CD8-positive, alpha-beta memory T cell (primary cell): ENCODE measurements at regions not wholly inside any gene's neighbourhood (a gene's known extent, or its start where the extent isn't known, plus 50 kb on each side); places are given as distances from the start of the nearest gene placed in this dataset.
"Not testable (repeated sequence)": the region's sequence is repeated elsewhere in the genome, so short reads cannot be mapped to it uniquely, and the experiment has no call there.

Experiments
- CTCF ChIA-PET: fragments of 350-600 bp; sonication (Branson Sonifier 250); formaldehyde crosslinking; loops from one replicate; lab custom pipeline; 2021; ENCODE audit warnings: antibody characterized with exemption; lab: Charles Lee
- POLR2A ChIA-PET: fragments of 350-600 bp; sonication (Branson Sonifier 250); formaldehyde crosslinking; loops from one replicate; lab custom pipeline; 2021; ENCODE audit warnings: antibody characterized with exemption; lab: Charles Lee
- DNase-seq, 5 donors: peaks; one replicate each; pipeline versions ENCODE4 v3.0.0 to v3.0.0-alpha.2; 2020 to 2022; ENCODE audit warnings: mixed read lengths in 1 of 5
- H3K27ac ChIP-seq: one replicate; pipeline ENCODE4 v1.7.0; 2013; ENCODE audit warnings: low read depth, mild to moderate bottlenecking, low read length, moderate library complexity
- H3K27me3 ChIP-seq: 2 replicates; pipeline ENCODE4 v1.7.0; 2013; ENCODE audit warnings: low read length, mild to moderate bottlenecking; ENCODE audit not compliant: insufficient read depth, poor library complexity, severe bottlenecking
- H3K36me3 ChIP-seq: 2 replicates; pipeline ENCODE4 v1.7.0; 2013; ENCODE audit warnings: mild to moderate bottlenecking, low read length, moderate library complexity; ENCODE audit not compliant: insufficient read depth
- H3K4me1 ChIP-seq: 2 replicates; pipeline ENCODE4 v1.7.0; 2013; ENCODE audit warnings: mild to moderate bottlenecking, low read length, moderate library complexity; ENCODE audit not compliant: insufficient read depth
- H3K4me3 ChIP-seq: 2 replicates; pipeline ENCODE4 v1.7.0; 2013; ENCODE audit warnings: mild to moderate bottlenecking, low read length
- H3K9me3 ChIP-seq: 2 replicates; pipeline ENCODE4 v1.7.0; 2013; ENCODE audit warnings: mild to moderate bottlenecking, low read length
- H3K27ac Mint-ChIP-seq, 8 donors: one replicate each; pipeline ENCODE4 v1.8.0; 2020 to 2021; ENCODE audit warnings: mixed read lengths in 8 of 8, mild to moderate bottlenecking in 6 of 8, inconsistent platforms in 3 of 8, moderate library complexity in 3 of 8
- H3K27me3 Mint-ChIP-seq, 2 donors: one replicate each; pipeline ENCODE4 v1.8.0; 2020 to 2021; ENCODE audit warnings: mixed read lengths in 2 of 2, mild to moderate bottlenecking in 1 of 2, moderate library complexity in 1 of 2
- H3K36me3 Mint-ChIP-seq, 3 donors: one replicate each; pipeline ENCODE4 v1.8.0; 2020 to 2021; ENCODE audit warnings: mixed read lengths in 3 of 3, inconsistent platforms in 1 of 3, mild to moderate bottlenecking in 1 of 3
- H3K4me1 Mint-ChIP-seq, 3 donors: one replicate each; pipeline ENCODE4 v1.8.0; 2020 to 2021; ENCODE audit warnings: mixed read lengths in 3 of 3, inconsistent platforms in 1 of 3, mild to moderate bottlenecking in 1 of 3
- H3K4me3 Mint-ChIP-seq, 7 donors: one replicate each; pipeline ENCODE4 v1.8.0; 2020 to 2021; ENCODE audit warnings: mixed read lengths in 7 of 7, mild to moderate bottlenecking in 6 of 7, moderate library complexity in 4 of 7, inconsistent platforms in 2 of 7
- H3K9me3 Mint-ChIP-seq, 5 donors: one replicate each; pipeline ENCODE4 v1.8.0; 2020 to 2022; ENCODE audit warnings: mixed read lengths in 5 of 5, mild to moderate bottlenecking in 3 of 5, moderate library complexity in 2 of 5, inconsistent platforms in 1 of 5

DNA sequence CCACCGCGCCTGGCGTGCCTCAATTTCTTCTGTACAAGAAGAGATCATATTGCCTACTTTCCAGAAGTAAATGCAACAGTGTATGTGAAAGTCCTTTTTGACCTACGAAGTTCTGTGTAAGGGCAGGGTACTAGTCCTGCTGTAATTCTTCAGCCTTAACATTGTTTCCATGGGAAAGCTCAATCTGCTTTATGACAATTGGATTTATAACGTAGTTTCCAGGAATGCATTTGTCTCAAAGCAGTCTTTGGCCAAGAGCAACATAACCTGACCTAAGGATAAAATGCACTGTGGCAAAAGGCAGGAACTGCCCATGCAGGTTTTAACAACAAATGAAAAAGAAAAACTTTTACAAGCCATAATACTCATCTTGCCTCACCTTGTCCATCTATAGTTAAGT, 108.1 kb upstream of the PODXL start:
- no peaks in the 10 kb centered on the region for H3K4me1 Mint-ChIP-seq
- Histone ChIP-seq H3K4me1 (no peaks in the 10 kb centered on the region), H3K9me3 (no peaks in the 10 kb centered on the region), H3K4me3 (no peak overlapping the region), H3K36me3 (no peaks in the 10 kb centered on the region), H3K27ac (no peak overlapping the region), H3K27me3 (no peaks in the 10 kb centered on the region)
- ChIA-PET POLR2A (no interaction called here), CTCF (interaction anchor here (2.3 kb wide), 1 partner anchor 10 kb away, joined by 7 read pairs; no protein-coding TSS in a partner anchor)
- no peak overlapping the region for H3K4me3 Mint-ChIP-seq
- no peak for DNase-seq
- no peak overlapping the region for H3K27ac Mint-ChIP-seq
- peaks cover 12 to 25% of the 10 kb centered on the region in 2 donors for H3K27me3 Mint-ChIP-seq
- H3K36me3 Mint-ChIP-seq = no peaks in the 10 kb centered on the region
- H3K9me3 Mint-ChIP-seq = peaks cover 0 to 4% (median 0%) of the 10 kb centered on the region in 5 donors

GRCh38 chr7:131662301-131662873, 106.0 kb upstream of the PODXL start:
- H3K9me3 Mint-ChIP-seq = not testable (repeated sequence)

GRCh38 chr7:131657881-131658280, 101.5 kb upstream of the PODXL start:
- Mint-ChIP-seq H3K9me3 (no peaks in the 10 kb centered on the region), H3K4me1 (no peaks in the 10 kb centered on the region), H3K36me3 (no peaks in the 10 kb centered on the region)

More at GRCh38 chr7:131662301-131662873, 106.0 kb upstream of the PODXL start:
- H3K4me1 Mint-ChIP-seq, H3K4me1 ChIP-seq, CTCF ChIA-PET, H3K4me3 Mint-ChIP-seq, H3K36me3 Mint-ChIP-seq, H3K9me3 ChIP-seq, DNase-seq, H3K27ac ChIP-seq, H3K27me3 ChIP-seq, H3K36me3 ChIP-seq, POLR2A ChIA-PET, H3K27ac Mint-ChIP-seq, H3K4me3 ChIP-seq: not testable (repeated sequence)
- peaks cover 7 to 20% of the 10 kb centered on the region in 2 donors for H3K27me3 Mint-ChIP-seq

GRCh38 chr7:131656980-131657723, 100.7 kb upstream of the PODXL start:
- no peak for DNase-seq
- H3K9me3 Mint-ChIP-seq = no peaks in the 10 kb centered on the region
- H3K4me1 Mint-ChIP-seq = no peaks in the 10 kb centered on the region
- H3K27me3 Mint-ChIP-seq = peaks cover 2 to 7% of the 10 kb centered on the region in 2 donors
- Histone ChIP-seq H3K4me1 (no peaks in the 10 kb centered on the region), H3K27me3 (no peaks in the 10 kb centered on the region), H3K27ac (no peak overlapping the region), H3K9me3 (no peaks in the 10 kb centered on the region), H3K36me3 (no peaks in the 10 kb centered on the region), H3K4me3 (no peak overlapping the region)
- ChIA-PET POLR2A (no interaction called here), CTCF (interaction anchor here (1.1 to 3.9 kb wide), 2 partner anchors 12 to 150 kb away, joined by 3 to 38 read pairs; no protein-coding TSS in a partner anchor)
- no peak overlapping the region for H3K27ac Mint-ChIP-seq
- no peak overlapping the region for H3K4me3 Mint-ChIP-seq
- H3K36me3 Mint-ChIP-seq = no peaks in the 10 kb centered on the region

More at GRCh38 chr7:131657881-131658280, 101.5 kb upstream of the PODXL start:
- Mint-ChIP-seq H3K4me3 (no peak overlapping the region), H3K27ac (no peak overlapping the region), H3K27me3 (peaks cover 3 to 7% of the 10 kb centered on the region in 2 donors)
- no peak for DNase-seq
- CTCF ChIA-PET = interaction anchor here (1.1 to 3.9 kb wide), 2 partner anchors 11 to 151 kb away, joined by 3 to 38 read pairs; no protein-coding TSS in a partner anchor
- POLR2A ChIA-PET = no interaction called here
- Histone ChIP-seq H3K4me3 (no peak overlapping the region), H3K36me3 (no peaks in the 10 kb centered on the region), H3K4me1 (no peaks in the 10 kb centered on the region), H3K9me3 (no peaks in the 10 kb centered on the region), H3K27ac (no peak overlapping the region), H3K27me3 (no peaks in the 10 kb centered on the region)

DNA sequence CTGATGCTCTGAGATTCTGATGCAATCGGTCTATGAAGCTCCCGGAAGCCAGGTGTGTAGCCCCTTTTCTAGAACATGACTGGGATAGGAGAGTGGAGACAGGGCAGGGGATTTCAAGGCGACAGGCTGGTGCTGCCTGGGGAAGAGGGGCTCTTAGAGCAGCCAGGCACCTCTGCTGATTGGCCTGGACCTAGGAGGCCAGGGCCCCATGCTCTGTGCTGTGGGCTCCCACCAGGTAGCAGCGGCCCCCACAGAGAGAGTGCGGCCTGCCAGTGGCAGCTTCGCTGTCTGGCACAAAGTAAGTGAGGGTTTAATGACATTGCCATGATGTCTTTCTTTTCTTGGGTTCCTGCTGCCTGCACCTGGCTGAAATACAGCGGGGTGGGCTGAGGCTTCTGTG, 99.4 kb upstream of the PODXL start:
- H3K9me3 ChIP-seq = no peaks in the 10 kb centered on the region
- H3K27me3 ChIP-seq = no peaks in the 10 kb centered on the region
- no peak overlapping the region for H3K27ac Mint-ChIP-seq
- no peak for DNase-seq
- no peaks in the 10 kb centered on the region for H3K9me3 Mint-ChIP-seq
- ChIA-PET CTCF (interaction anchor here (0.8 to 3.9 kb wide), 8 partner anchors 8 to 844 kb away, joined by 3 to 38 read pairs (median 4); no protein-coding TSS in a partner anchor), POLR2A (no interaction called here)
- no peaks in the 10 kb centered on the region for H3K36me3 Mint-ChIP-seq
- no peaks in the 10 kb centered on the region for H3K4me1 Mint-ChIP-seq
- H3K27me3 Mint-ChIP-seq = peaks cover 3 to 11% of the 10 kb centered on the region in 2 donors
- H3K36me3 ChIP-seq = no peaks in the 10 kb centered on the region
- H3K4me3 ChIP-seq = no peak overlapping the region
- H3K4me3 Mint-ChIP-seq = no peak overlapping the region
- H3K4me1 ChIP-seq = no peaks in the 10 kb centered on the region
- no peak overlapping the region for H3K27ac ChIP-seq

DNA sequence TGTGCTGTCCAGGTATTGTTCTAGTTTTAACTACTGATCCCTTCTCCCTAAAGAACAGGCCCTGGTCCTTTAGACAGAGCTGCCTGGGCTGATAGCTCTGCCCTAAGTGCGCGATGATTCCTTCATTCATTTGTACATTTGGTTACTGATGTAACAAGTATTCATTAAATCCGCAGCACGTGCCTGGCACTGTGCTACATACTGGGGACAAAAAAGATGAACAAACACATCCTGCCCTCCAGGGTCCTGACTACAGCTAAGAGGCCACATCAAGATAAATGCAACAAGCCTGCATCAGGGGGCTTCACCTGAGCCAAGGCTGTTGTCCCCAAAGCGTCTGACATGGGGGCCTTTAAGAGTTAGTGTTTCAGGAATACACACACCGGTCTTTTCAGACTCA, 99.0 kb upstream of the PODXL start:
- H3K4me1 Mint-ChIP-seq = no peaks in the 10 kb centered on the region
- Histone ChIP-seq H3K9me3 (no peaks in the 10 kb centered on the region), H3K27me3 (no peaks in the 10 kb centered on the region), H3K36me3 (no peaks in the 10 kb centered on the region), H3K4me3 (no peak overlapping the region), H3K4me1 (no peaks in the 10 kb centered on the region), H3K27ac (no peak overlapping the region)
- no peak overlapping the region for H3K27ac Mint-ChIP-seq
- DNase-seq = no peak
- ChIA-PET CTCF (interaction anchor here (0.7 to 3.9 kb wide), 14 partner anchors 8 to 843 kb away, joined by 3 to 38 read pairs (median 4); no protein-coding TSS in a partner anchor), POLR2A (no interaction called here)
- H3K36me3 Mint-ChIP-seq = no peaks in the 10 kb centered on the region
- H3K9me3 Mint-ChIP-seq = no peaks in the 10 kb centered on the region
- peaks cover 3 to 11% of the 10 kb centered on the region in 2 donors for H3K27me3 Mint-ChIP-seq
- no peak overlapping the region for H3K4me3 Mint-ChIP-seq

- Mint-ChIP-seq H3K27ac (peak overlapping the region in 1 of 8 donors; percentile 16), H3K27me3 (peaks cover 3 to 11% of the 10 kb centered on the region in 2 donors), H3K9me3 (no peaks in the 10 kb centered on the region), H3K4me1 (no peaks in the 10 kb centered on the region), H3K36me3 (no peaks in the 10 kb centered on the region), H3K4me3 (no peak overlapping the region)
- Histone ChIP-seq H3K27ac (no peak overlapping the region), H3K4me3 (no peak overlapping the region), H3K4me1 (no peaks in the 10 kb centered on the region), H3K9me3 (no peaks in the 10 kb centered on the region), H3K36me3 (no peaks in the 10 kb centered on the region), H3K27me3 (no peaks in the 10 kb centered on the region)
- DNase-seq = peak; percentile 55 to 82 (median 68)
- POLR2A ChIA-PET = no interaction called here
- CTCF ChIA-PET = interaction anchor here (0.6 to 3.9 kb wide), 14 partner anchors 9 to 1791 kb away, joined by 3 to 38 read pairs (median 4); no protein-coding TSS in a partner anchor
Measured at GRCh38 chr7:131654668-131655326, 98.4 kb upstream of the PODXL start.

GRCh38 chr7:131654249-131654558, 97.8 kb upstream of the PODXL start:
- H3K9me3 ChIP-seq = no peaks in the 10 kb centered on the region
- H3K27ac Mint-ChIP-seq = no peak overlapping the region
- CTCF ChIA-PET = interaction anchor here (0.6 to 3.9 kb wide), 10 partner anchors 10 to 1790 kb away, joined by 3 to 38 read pairs (median 4); no protein-coding TSS in a partner anchor
- no peak overlapping the region for H3K4me3 Mint-ChIP-seq
- DNase-seq = no peak
- no peaks in the 10 kb centered on the region for H3K36me3 ChIP-seq
- H3K4me3 ChIP-seq = no peak overlapping the region
- H3K27me3 ChIP-seq = no peaks in the 10 kb centered on the region
- no peak overlapping the region for H3K27ac ChIP-seq
- no peaks in the 10 kb centered on the region for H3K4me1 ChIP-seq
- H3K27me3 Mint-ChIP-seq = peaks cover 3 to 11% of the 10 kb centered on the region in 2 donors
- H3K4me1 Mint-ChIP-seq = no peaks in the 10 kb centered on the region
- no peaks in the 10 kb centered on the region for H3K9me3 Mint-ChIP-seq
- POLR2A ChIA-PET = no interaction called here
- no peaks in the 10 kb centered on the region for H3K36me3 Mint-ChIP-seq
